Kidney tubule cell (primary cell): ENCODE measurements at regions not wholly inside any gene's neighbourhood (a gene's known extent, or its start where the extent isn't known, plus 50 kb on each side); places are given as distances from the start of the nearest gene placed in this dataset.
"Not testable (repeated sequence)": the region's sequence is repeated elsewhere in the genome, so short reads cannot be mapped to it uniquely, and the experiment has no call there.

ENCODE experiments used
- DNase-seq: peaks from one replicate; pipeline ENCODE4 v3.0.0-alpha.2; 2018; ENCODE audit warnings: low spot score

- no peak for DNase-seq
Measured at GRCh38 chr9:117775591-117775990, 71.4 kb downstream of the TLR4 start.

DNA sequence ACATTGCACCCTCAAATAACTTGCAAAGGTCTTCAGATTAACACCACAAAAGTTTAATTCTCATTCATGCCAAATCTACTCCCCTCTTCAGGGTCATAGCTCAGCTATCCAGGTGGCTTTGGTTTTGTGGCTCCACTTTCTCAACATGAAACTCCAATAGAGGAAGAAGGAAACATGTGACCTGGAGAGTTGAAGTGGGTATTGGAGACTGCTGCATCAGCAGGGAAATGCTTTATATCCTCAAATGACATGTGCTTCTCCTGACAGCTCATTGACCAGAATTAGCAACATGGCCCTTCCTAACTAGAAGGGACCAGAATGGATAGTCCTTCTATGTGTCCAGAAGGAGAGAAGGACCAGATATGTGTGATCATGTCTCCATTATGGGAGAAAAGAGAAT, 73.6 kb downstream of the TLR4 start:
- DNase-seq: no peak

DNA sequence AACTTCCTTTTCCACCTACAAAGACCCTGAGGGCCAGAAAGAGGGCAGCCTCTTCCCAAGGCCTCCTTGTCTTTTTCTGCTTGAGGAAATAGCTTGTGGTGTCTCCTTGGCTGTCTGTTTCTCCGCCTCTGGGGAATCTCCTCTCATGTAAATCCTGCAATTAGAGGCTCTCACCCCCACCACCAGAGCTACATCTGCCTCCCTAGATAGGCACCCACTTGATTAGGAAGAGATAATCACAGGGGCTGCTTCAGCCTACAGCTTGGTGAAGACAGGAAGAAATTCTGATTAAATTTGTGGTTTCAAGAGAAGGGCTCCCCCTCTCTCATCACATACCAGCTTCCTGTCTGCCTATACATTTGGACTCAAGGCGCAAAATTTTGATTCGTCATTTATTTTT, 75.6 kb downstream of the TLR4 start:
- no peak for DNase-seq

DNA sequence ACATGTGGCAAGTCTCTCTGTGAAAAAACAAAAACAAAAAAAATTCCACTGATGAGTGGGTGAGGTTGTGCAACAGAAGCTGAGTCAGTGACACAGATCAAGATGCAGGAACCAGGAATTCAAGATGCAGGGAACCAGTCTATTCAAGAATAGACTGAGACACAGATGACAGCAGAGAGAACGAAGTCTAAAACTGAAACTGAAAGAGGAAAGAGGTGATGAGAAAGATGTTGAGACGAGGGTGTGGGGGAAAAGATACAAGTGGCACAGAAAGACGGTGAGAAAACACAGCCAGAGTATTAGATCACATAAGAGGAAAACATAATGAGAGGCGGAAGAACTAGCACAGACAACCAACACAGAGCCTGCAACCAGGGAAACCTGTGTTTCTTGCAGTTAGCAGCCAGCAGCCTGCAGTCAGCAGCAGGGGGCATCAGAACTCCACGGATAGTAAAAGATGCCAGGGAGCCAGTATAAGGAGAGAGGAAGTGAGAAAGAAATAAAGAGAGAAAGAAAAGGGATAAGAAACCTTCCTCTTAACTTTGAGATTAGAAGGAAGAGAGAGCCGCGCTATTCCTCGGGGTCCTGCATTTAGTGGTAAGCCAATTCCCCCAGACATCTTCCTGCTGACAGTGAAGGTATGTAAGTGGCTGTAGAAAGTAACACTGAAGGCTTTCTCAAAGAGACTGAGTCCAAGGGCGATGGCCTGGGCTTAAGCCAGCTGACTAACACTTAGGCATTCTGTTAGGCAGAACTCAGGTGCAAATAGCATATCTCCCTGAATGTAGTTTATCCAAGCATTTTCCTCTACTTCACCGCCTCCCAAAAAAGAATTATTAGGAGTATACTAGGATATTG, 79.0 kb downstream of the TLR4 start:
- peak; percentile 81 for DNase-seq

DNA sequence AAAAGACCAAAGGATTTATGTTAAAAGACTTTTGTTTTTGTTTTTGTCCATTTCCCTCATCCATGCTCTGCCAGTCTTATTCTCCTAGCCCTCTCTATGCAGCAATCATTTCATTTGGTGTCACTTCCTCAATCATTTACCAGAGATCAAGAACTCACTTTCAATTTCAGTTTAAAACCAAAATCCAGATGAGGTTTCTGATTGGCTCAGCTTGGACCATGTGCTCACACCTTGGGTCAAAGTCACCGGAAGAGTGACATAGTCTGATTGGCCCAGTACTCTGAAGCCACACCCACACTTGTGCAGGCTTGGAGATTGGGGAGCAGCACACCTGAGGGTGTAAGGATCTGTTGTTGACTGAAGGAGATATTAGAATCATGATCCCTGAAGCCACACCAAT, 79.6 kb downstream of the TLR4 start:
- DNase-seq: peak; percentile 57

DNA sequence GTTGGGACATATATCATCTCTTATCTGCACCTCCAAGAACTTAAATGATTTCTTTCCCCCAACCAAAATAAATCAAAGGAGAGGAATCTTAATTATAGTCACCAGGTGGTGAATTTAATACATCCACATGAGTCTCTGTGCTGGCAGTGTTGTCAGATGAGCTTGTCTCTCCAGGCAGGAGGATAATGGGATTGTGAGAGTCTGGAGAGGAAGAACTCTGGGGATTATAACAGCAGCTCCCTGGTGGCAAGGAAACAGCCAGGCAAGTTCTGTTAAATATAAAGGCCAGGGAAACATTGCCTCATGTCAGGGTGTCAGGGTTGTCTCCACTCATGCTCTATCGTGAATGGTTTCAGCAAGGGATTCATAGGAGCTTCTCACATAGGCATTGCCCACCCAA, 80.8 kb downstream of the TLR4 start:
- no peak for DNase-seq

DNA sequence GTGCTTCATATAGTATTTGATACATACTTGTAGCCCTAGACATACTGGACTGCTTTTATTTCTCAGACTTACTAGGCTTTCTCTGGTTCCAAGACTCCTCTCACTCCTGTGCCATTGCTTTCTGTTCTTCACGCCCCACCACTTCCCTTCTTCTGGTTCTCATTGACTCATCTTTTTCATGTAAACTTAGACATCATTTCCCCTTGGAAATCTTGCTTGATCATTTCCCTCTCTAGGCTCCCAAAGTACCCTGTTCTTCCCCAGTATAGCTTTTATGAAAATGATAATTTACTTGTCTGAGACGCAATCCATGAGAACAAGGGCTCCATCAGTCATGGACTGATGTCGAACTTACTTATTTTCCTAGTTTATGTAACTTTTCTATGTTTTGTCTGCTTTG, 83.5 kb downstream of the TLR4 start:
- peak; percentile 38 for DNase-seq

GRCh38 chr9:117795271-117795670, 91.1 kb downstream of the TLR4 start:
- DNase-seq: no peak

GRCh38 chr9:117796681-117797080, 92.5 kb downstream of the TLR4 start:
- DNase-seq: no peak

- DNase-seq: peak; percentile 6
Measured at GRCh38 chr9:117800389-117800788, 96.2 kb downstream of the TLR4 start.

- DNase-seq: no peak
Measured at GRCh38 chr9:117809751-117810150, 105.5 kb downstream of the TLR4 start.

DNA sequence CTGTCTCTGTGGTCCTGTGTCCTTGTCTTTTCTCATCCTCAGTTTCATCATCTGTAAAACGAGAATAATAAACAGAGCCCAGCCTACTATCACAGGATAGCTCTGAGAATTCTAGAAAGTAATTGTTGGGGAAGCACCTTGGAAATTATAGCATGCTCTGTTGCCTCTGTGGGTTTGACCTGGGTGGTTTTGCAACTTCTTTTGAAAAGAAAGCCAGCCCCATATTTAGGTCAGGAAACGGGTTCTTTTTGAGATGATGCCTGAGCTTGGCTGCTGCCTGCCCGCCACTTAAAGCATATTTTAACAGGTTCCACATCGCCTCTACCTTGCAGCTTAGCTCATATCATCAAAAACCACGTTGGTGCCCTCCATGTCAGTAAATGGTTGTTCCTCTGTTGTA, 111.1 kb downstream of the TLR4 start:
- DNase-seq: no peak

DNA sequence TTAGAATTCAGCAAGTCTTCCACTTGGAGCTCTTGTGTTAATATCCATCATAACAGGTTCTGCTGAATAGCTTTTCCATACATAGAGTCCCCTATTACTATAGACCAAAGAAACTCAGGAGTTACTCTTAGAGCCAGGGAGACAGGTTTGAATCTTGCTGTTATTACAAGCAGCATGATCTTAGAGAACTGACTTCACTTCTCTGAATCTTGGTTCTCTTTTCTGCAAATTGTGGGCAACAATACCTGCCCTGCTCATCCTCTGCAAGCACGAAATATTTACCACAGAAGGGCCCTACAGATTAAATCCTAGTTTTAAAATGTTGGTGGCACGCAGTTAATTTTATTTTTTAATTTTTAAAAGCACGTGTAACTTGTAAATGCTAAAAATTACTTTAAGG, 111.7 kb downstream of the TLR4 start:
- DNase-seq: no peak

DNA sequence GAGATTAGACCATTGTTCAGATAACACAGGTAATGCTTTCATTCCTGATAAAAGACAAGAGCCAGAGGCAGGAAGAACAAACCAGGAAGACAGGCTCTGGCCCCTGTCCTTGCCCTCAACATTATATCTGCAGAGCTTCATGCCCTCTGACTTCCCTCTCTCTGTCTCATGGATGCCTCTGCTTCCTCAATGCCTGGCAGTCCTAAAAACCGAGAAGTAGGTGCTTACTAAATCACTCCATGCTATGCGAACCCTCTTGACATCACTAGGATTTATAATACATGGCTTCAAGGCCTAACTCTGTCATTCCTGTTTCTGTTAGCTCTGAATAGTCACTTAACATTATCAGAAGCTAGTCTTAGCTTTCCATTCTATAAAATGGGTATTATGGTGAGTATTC, 117.8 kb downstream of the TLR4 start:
- DNase-seq: no peak

GRCh38 chr9:117823576-117823975, 119.4 kb downstream of the TLR4 start:
- no peak for DNase-seq

- DNase-seq: no peak
Measured at GRCh38 chr9:117825609-117826347, 121.6 kb downstream of the TLR4 start.

DNA sequence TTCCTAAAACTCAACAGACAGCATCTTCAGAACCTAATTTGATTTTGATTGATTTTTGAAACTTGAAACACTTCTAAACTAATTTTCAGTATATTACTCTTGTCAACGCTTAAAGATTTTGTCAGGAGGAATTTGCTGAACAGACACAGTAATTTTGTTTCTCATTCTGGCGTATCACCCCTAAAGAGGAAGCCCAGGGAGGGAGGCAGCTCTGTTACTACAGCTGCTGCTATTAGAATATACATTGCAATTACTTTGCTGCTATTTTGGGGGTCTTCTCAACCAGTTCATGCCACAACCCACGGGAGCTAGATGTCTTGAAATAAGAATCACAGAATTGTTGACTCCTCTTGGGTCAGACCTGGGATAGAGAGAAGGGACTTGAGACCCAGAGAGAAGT, 122.6 kb downstream of the TLR4 start:
- no peak for DNase-seq

DNA sequence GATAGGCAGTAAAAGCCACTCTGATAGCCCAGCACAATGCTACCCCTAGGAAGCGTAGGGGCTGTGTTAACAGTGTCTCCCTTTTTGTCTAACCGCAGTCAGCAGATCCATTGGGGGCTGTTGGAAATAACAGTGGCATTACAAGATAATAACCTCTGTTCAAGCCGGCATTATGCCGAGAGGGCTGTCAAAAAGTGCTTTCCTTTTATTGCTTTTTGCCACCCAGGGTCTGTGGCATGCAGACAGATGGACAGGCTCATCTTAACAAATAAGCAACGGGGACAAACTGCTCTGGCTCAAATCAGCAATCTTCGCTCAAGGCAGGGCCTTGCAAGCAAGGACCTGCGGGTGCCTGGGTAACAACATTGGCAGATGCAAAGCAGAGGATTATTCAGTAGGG, 123.3 kb downstream of the TLR4 start:
- DNase-seq: no peak

DNA sequence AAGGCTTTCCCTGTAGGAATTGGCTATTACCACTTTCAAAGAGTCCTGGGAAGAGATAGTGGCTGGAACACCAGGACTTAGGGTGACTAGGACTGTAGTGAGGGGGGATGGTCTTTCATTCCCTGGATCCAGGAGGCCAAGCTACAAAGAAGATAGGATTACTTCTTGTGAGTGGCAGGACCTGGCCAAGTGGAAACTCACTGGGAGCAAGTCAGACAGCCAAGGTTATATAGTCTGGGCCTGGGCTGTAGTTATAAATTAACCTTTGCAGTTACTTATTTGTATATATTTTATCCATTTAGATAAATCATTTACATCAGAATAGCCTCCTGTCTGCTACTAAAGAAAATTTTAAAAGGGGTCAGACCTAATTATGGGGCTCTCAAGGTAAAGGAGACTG, 124.3 kb downstream of the TLR4 start:
- DNase-seq: peak; percentile 86

- DNase-seq: no peak
Measured at GRCh38 chr9:117835798-117836197, 131.6 kb downstream of the TLR4 start.

- DNase-seq: no peak
Measured at GRCh38 chr9:117839862-117840261, 135.7 kb downstream of the TLR4 start.

DNA sequence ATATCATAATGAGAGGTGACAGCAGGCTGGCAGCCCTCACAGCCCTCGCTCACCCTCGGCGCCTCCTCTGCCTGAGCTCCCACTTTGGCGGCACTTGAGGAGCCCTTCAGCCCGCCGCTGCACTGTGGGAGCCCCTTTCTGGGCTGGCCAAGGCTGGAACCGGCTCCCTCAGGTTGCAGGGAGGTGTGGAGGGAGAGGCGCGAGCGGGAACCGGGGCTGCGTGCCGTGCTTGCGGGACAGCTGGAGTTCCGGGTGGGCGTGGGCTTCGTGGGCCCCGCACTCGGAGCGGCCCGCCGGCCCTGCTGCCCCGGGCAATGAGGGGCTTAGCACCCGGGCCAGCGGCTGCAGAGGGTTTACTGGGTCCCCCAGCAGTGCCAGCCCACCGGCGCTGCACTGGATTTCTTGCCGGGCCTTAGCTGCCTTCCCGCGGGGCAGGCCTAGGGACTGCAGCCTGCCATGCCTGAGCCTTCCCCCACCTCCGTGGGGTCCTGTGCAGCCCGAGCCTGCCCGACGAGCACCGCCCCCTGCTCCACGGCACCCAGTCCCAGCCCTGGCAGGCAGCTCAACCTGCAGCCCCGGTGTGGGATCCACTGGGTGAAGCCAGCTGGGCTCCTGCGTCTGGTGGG, 147.7 kb downstream of the TLR4 start:
- DNase-seq: not testable (repeated sequence)

DNA sequence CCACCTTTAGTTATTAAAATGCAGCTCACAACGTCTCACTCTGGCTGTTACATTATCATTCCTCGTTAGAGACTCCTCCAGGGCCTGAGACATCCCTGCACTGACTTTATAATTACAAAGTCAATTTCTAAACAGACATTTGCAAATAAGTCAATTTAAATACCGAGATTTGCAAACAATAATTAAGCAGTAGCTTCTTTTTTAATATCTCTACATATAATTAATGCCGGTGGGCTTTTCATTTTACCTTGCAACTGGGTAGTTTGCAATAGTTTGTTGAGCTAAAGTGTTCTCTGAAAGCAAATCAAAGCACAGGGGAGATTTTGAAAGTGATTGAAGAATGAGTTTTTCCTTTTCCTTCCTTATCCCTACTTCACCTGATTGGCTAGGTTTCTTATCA, 154.4 kb downstream of the TLR4 start:
- DNase-seq: no peak
